HEK293 (cell line): ENCODE measurements at regions not wholly inside any gene's neighbourhood (a gene's known extent, or its start where the extent isn't known, plus 50 kb on each side); places are given as distances from the start of the nearest gene placed in this dataset.

Experiments
- CTCF ChIA-PET: fragments of 350-600 bp; formaldehyde crosslinking; extraction: SDS; loops from one replicate; lab custom pipeline; 2021; ENCODE audit warnings: antibody characterized with exemption; lab: Yijun Ruan, JAX
- POLR2A ChIA-PET: fragments of 300-600 bp; formaldehyde crosslinking; extraction: SDS; loops from one replicate; lab custom pipeline; 2020; ENCODE audit warnings: antibody characterized with exemption, inconsistent platforms; lab: Yijun Ruan, JAX
- H3K27ac ChIP-seq: fragments of 200-500 bp; sonication (Bioruptor generic); 2 replicates; pipeline ENCODE4 v1.5.1; 2014; ENCODE audit warnings: low read depth, low read length, control low read depth, inconsistent platforms; ENCODE audit errors: extremely low read depth
- H3K36me3 ChIP-seq, 2 experiments: fragments of 200-500 bp in 1 of 2; sonication (Bioruptor generic) in 1 of 2; 1 replicate in 1 of 2; 2 replicates in 1 of 2; pipeline ENCODE4 v1.5.1; 2014 to 2017; ENCODE audit warnings: inconsistent platforms in 2 of 2, low read length in 2 of 2; ENCODE audit not compliant: control insufficient read depth in 2 of 2, insufficient read depth in 1 of 2
- H3K4me1 ChIP-seq: fragments of 200-500 bp; sonication (Bioruptor generic); 2 replicates; pipeline ENCODE4 v1.5.1; 2014; ENCODE audit warnings: mild to moderate bottlenecking, low read length, inconsistent platforms; ENCODE audit not compliant: control insufficient read depth, insufficient read depth
- H3K4me3 ChIP-seq: 2 replicates; pipeline ENCODE4 v1.5.1; 2011; ENCODE audit warnings: low read depth, mild to moderate bottlenecking, control low read depth, low read length, moderate library complexity
- H3K9me3 ChIP-seq: fragments of 200-500 bp; sonication (Bioruptor generic); 2 replicates; pipeline ENCODE4 v1.5.1; 2014; ENCODE audit warnings: low read depth, low read length, inconsistent platforms; ENCODE audit not compliant: control insufficient read depth, insufficient read depth
- KLF9 ChIP-seq: fragments of 450-650 bp; formaldehyde crosslinking; IDR thresholded peaks from 2 replicates; pipeline ENCODE4 v1.5.1; 2016; ENCODE audit warnings: missing biosample characterization, missing genetic modification characterization, low read depth
- RBAK ChIP-seq: fragments of 450-650 bp; formaldehyde crosslinking; IDR thresholded peaks from 2 replicates; pipeline ENCODE4 v1.5.1; 2016; ENCODE audit warnings: missing biosample characterization, missing genetic modification characterization
- ZBTB1 ChIP-seq: fragments of 450-650 bp; formaldehyde crosslinking; IDR thresholded peaks from 2 replicates; pipeline ENCODE4 v1.5.1; 2016; ENCODE audit warnings: missing biosample characterization, missing genetic modification characterization
- ZNF10 ChIP-seq: fragments of 450-650 bp; formaldehyde crosslinking; IDR thresholded peaks from 2 replicates; pipeline ENCODE4 v1.5.1; 2017; ENCODE audit warnings: missing biosample characterization, missing genetic modification characterization
- ZNF114 ChIP-seq: fragments of 450-650 bp; formaldehyde crosslinking; IDR thresholded peaks from 2 replicates; pipeline ENCODE4 v1.5.0; 2017; ENCODE audit warnings: missing biosample characterization, missing genetic modification characterization
- ZNF37A ChIP-seq: fragments of 450-650 bp; IDR thresholded peaks from 2 replicates; pipeline ENCODE4 v1.5.1; 2018; ENCODE audit warnings: missing biosample characterization, missing genetic modification characterization
- ZNF48 ChIP-seq: fragments of 450-650 bp; formaldehyde crosslinking; IDR thresholded peaks from 2 replicates; pipeline ENCODE4 v1.5.1; 2016; ENCODE audit warnings: missing biosample characterization, missing genetic modification characterization
- ZNF560 ChIP-seq: fragments of 450-650 bp; formaldehyde crosslinking; IDR thresholded peaks from 2 replicates; pipeline ENCODE4 v1.5.1; 2017; ENCODE audit warnings: missing biosample characterization, missing genetic modification characterization, borderline replicate concordance
- ZNF596 ChIP-seq: fragments of 450-650 bp; IDR thresholded peaks from 2 replicates; pipeline ENCODE4 v1.5.0; 2018; ENCODE audit warnings: missing biosample characterization, mild to moderate bottlenecking, missing genetic modification characterization, moderate library complexity
- ZNF600 ChIP-seq: fragments of 450-650 bp; formaldehyde crosslinking; IDR thresholded peaks from 2 replicates; pipeline ENCODE4 v1.5.1; 2016; ENCODE audit warnings: missing biosample characterization, missing genetic modification characterization
- ZNF670 ChIP-seq: fragments of 450-650 bp; formaldehyde crosslinking; IDR thresholded peaks from 2 replicates; pipeline ENCODE4 v1.5.1; 2016; ENCODE audit warnings: missing biosample characterization, missing genetic modification characterization, low read depth
- TF ChIP-seq, protein P1 (sequence below): fragments of 450-650 bp; formaldehyde crosslinking; IDR thresholded peaks from 2 replicates; pipeline ENCODE4 v1.5.1; 2016; ENCODE audit warnings: missing biosample characterization, missing genetic modification characterization, low read depth
- TF ChIP-seq, protein P2 (sequence below): fragments of 450-650 bp; formaldehyde crosslinking; conservative IDR thresholded peaks from 2 replicates; pipeline ENCODE4 v1.5.1; 2016; ENCODE audit warnings: low read depth, missing biosample characterization, missing genetic modification characterization
- TF ChIP-seq, protein P3 (sequence below): fragments of 450-650 bp; formaldehyde crosslinking; IDR thresholded peaks from 2 replicates; pipeline ENCODE4 v1.5.1; 2017; ENCODE audit warnings: missing biosample characterization, missing genetic modification characterization
- TF ChIP-seq, protein P4 (sequence below): fragments of 450-650 bp; formaldehyde crosslinking; IDR thresholded peaks from 2 replicates; pipeline ENCODE4 v1.5.1; 2016; ENCODE audit warnings: missing biosample characterization, missing genetic modification characterization, borderline replicate concordance
- TF ChIP-seq, protein P5 (sequence below): fragments of 450-650 bp; formaldehyde crosslinking; IDR thresholded peaks from 2 replicates; pipeline ENCODE4 v1.5.1; 2016; ENCODE audit warnings: missing biosample characterization, missing genetic modification characterization

DNA sequence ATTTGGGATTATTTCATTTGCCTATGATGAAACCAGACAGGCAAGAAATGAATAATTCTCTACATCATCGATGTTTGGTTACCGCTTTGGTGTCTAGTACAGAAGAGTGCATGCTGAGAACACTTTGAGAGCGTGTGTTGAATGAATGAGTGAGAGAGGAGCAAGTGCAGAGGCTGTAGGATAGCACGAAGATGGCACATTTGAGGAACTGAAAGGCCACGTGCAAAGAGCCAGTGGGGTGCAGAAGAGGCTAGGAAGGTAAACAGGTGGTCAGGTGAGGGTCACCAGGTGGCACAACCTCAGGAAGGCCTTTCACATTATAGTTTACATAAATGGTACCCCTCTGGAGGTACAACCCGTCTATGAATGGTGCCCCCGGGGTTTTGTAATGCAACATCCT is 80.1 kb upstream of the SPHKAP start:
- TF ChIP-seq RBAK (tag by site-specific recombination) = no peak
- TF ChIP-seq, protein P1, sequence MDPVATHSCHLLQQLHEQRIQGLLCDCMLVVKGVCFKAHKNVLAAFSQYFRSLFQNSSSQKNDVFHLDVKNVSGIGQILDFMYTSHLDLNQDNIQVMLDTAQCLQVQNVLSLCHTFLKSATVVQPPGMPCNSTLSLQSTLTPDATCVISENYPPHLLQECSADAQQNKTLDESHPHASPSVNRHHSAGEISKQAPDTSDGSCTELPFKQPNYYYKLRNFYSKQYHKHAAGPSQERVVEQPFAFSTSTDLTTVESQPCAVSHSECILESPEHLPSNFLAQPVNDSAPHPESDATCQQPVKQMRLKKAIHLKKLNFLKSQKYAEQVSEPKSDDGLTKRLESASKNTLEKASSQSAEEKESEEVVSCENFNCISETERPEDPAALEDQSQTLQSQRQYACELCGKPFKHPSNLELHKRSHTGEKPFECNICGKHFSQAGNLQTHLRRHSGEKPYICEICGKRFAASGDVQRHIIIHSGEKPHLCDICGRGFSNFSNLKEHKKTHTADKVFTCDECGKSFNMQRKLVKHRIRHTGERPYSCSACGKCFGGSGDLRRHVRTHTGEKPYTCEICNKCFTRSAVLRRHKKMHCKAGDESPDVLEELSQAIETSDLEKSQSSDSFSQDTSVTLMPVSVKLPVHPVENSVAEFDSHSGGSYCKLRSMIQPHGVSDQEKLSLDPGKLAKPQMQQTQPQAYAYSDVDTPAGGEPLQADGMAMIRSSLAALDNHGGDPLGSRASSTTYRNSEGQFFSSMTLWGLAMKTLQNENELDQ (tag by site-specific recombination) = no peak
- no peaks in the 10 kb centered on the region for H3K9me3 ChIP-seq
- no peaks in the 10 kb centered on the region for H3K36me3 ChIP-seq
- H3K4me3 ChIP-seq = no peak overlapping the region
- H3K4me1 ChIP-seq = no peaks in the 10 kb centered on the region
- ChIA-PET POLR2A (no interaction called here), CTCF (no interaction called here)
- no peak overlapping the region for H3K27ac ChIP-seq

DNA sequence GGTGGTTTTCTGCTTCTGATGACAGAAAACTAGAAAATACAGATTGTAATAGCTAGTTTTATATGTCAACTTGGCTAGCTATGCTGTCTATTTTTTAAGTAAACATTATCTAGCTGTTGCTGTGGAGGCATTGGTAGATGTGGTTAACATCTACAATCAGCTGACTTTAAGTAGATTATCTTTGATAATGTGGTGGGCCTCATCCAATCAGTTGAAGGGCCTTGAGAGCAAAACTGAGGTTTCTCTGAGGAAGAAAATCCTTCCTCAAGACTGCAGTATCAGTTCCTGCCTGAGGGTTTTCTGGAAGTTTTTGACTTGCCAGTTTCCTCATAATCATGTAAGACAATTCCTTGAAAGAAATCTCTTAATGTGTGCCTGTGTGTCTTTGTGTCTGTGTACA is 75.9 kb upstream of the SPHKAP start:
- CTCF ChIA-PET = interaction anchor here (0.6 kb wide), 1 partner anchor 60 kb away, joined by 3 read pairs; no protein-coding TSS in a partner anchor
- H3K4me3 ChIP-seq = no peak overlapping the region
- TF ChIP-seq, protein P2, sequence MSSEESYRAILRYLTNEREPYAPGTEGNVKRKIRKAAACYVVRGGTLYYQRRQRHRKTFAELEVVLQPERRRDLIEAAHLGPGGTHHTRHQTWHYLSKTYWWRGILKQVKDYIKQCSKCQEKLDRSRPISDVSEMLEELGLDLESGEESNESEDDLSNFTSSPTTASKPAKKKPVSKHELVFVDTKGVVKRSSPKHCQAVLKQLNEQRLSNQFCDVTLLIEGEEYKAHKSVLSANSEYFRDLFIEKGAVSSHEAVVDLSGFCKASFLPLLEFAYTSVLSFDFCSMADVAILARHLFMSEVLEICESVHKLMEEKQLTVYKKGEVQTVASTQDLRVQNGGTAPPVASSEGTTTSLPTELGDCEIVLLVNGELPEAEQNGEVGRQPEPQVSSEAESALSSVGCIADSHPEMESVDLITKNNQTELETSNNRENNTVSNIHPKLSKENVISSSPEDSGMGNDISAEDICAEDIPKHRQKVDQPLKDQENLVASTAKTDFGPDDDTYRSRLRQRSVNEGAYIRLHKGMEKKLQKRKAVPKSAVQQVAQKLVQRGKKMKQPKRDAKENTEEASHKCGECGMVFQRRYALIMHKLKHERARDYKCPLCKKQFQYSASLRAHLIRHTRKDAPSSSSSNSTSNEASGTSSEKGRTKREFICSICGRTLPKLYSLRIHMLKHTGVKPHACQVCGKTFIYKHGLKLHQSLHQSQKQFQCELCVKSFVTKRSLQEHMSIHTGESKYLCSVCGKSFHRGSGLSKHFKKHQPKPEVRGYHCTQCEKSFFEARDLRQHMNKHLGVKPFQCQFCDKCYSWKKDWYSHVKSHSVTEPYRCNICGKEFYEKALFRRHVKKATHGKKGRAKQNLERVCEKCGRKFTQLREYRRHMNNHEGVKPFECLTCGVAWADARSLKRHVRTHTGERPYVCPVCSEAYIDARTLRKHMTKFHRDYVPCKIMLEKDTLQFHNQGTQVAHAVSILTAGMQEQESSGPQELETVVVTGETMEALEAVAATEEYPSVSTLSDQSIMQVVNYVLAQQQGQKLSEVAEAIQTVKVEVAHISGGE (tag by site-specific recombination) = no peak
- peak; percentile 86 for TF ChIP-seq ZNF10 (tag by site-specific recombination)
- TF ChIP-seq ZNF670 (tag by site-specific recombination) = no peak
- H3K27ac ChIP-seq = no peak overlapping the region
- H3K9me3 ChIP-seq = no peaks in the 10 kb centered on the region
- POLR2A ChIA-PET = no interaction called here
- H3K4me1 ChIP-seq = no peaks in the 10 kb centered on the region
- no peaks in the 10 kb centered on the region for H3K36me3 ChIP-seq

DNA sequence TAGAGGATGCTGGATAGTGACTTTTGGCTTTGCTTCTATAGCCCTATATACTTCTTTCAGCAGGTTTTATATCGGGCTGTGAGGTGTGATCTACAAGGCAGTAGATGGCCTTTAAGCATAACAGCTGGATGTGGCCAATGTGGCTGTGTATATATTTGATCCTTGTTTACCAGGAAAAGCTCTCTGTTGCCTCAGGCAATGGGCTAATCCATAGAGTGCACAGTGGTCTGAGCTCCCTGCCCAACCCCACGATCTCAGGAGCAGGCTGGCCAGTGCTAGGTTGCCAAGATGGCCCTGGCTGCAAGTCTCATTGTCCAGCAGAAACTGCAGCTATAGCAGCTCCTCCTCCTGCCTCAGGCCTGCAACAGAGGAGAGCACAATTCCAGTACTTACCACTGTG is 72.3 kb upstream of the SPHKAP start:
- no peaks in the 10 kb centered on the region for H3K4me1 ChIP-seq
- no peaks in the 10 kb centered on the region for H3K36me3 ChIP-seq
- no peaks in the 10 kb centered on the region for H3K9me3 ChIP-seq
- ChIA-PET CTCF (no interaction called here), POLR2A (no interaction called here)
- TF ChIP-seq ZNF114 (no peak), KLF9 (tag by site-specific recombination) (no peak)
- H3K4me3 ChIP-seq = no peak overlapping the region
- no peak overlapping the region for H3K27ac ChIP-seq

DNA sequence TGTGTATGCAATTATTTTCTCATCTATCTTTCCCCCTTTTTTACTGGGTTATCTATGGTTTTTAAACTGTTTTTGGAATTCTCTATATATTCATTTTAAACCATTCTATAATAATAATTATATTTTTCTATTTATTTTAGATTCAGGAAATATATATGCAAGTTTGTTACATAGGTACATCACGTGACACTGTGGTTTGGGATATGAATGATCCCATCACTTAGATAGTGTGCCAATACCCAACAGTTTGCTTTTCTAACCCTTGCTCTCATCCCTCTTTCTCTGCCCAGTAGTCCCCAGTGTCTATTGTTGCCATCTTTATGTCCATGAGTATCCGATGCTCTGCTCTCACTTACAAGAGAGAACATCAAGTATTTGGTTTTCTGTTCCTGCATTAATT is 65.8 kb upstream of the SPHKAP start:
- ChIA-PET POLR2A (no interaction called here), CTCF (no interaction called here)
- no peaks in the 10 kb centered on the region for H3K9me3 ChIP-seq
- H3K36me3 ChIP-seq = no peaks in the 10 kb centered on the region
- H3K27ac ChIP-seq = no peak overlapping the region
- H3K4me3 ChIP-seq = no peak overlapping the region
- H3K4me1 ChIP-seq = no peaks in the 10 kb centered on the region
- TF ChIP-seq, protein P3, sequence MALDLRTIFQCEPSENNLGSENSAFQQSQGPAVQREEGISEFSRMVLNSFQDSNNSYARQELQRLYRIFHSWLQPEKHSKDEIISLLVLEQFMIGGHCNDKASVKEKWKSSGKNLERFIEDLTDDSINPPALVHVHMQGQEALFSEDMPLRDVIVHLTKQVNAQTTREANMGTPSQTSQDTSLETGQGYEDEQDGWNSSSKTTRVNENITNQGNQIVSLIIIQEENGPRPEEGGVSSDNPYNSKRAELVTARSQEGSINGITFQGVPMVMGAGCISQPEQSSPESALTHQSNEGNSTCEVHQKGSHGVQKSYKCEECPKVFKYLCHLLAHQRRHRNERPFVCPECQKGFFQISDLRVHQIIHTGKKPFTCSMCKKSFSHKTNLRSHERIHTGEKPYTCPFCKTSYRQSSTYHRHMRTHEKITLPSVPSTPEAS = no peak
- TF ChIP-seq ZNF596 (no peak), ZNF600 (tag by site-specific recombination) (no peak), ZBTB1 (tag by site-specific recombination) (no peak), ZNF37A (tag by site-specific recombination) (no peak), ZNF560 (tag by site-specific recombination) (no peak), ZNF48 (tag by site-specific recombination) (no peak)
- TF ChIP-seq, protein P4, sequence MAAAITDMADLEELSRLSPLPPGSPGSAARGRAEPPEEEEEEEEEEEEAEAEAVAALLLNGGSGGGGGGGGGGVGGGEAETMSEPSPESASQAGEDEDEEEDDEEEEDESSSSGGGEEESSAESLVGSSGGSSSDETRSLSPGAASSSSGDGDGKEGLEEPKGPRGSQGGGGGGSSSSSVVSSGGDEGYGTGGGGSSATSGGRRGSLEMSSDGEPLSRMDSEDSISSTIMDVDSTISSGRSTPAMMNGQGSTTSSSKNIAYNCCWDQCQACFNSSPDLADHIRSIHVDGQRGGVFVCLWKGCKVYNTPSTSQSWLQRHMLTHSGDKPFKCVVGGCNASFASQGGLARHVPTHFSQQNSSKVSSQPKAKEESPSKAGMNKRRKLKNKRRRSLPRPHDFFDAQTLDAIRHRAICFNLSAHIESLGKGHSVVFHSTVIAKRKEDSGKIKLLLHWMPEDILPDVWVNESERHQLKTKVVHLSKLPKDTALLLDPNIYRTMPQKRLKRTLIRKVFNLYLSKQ (tag by site-specific recombination) = no peak
- TF ChIP-seq, protein P5, sequence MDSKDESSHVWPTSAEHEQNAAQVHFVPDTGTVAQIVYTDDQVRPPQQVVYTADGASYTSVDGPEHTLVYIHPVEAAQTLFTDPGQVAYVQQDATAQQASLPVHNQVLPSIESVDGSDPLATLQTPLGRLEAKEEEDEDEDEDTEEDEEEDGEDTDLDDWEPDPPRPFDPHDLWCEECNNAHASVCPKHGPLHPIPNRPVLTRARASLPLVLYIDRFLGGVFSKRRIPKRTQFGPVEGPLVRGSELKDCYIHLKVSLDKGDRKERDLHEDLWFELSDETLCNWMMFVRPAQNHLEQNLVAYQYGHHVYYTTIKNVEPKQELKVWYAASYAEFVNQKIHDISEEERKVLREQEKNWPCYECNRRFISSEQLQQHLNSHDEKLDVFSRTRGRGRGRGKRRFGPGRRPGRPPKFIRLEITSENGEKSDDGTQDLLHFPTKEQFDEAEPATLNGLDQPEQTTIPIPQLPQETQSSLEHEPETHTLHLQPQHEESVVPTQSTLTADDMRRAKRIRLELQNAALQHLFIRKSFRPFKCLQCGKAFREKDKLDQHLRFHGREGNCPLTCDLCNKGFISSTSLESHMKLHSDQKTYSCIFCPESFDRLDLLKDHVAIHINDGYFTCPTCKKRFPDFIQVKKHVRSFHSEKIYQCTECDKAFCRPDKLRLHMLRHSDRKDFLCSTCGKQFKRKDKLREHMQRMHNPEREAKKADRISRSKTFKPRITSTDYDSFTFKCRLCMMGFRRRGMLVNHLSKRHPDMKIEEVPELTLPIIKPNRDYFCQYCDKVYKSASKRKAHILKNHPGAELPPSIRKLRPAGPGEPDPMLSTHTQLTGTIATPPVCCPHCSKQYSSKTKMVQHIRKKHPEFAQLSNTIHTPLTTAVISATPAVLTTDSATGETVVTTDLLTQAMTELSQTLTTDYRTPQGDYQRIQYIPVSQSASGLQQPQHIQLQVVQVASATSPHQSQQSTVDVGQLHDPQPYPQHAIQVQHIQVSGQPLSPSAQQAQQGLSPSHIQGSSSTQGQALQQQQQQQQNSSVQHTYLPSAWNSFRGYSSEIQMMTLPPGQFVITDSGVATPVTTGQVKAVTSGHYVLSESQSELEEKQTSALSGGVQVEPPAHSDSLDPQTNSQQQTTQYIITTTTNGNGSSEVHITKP = no peak
